ENCODE measurements at regions not wholly inside any gene's neighbourhood (a gene's known extent, or its start where the extent isn't known, plus 50 kb on each side); places are given as distances from the start of the nearest gene placed in this dataset.
"Not testable (repeated sequence)": the region's sequence is repeated elsewhere in the genome, so short reads cannot be mapped to it uniquely, and the experiment has no call there.

DNA sequence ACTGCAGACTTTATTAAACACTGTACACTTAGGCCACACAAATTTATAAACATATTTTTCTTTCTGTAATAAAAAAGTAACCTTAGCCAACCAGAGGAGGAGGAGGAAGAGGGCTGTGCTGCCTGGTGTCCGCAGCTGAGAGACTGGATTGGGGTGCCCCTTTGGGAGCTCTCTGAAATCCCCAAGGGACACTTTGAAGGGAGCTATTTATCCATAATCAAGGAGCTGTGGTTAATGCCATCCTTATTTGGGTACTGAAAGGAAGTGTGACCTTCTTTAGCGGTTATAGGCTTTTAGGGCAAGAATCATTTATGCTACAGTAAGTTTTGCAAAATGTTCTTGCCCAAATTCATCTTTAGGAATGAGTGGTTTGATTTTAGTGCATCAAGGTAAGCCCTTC, 125.8 kb downstream of the RASSF10 start:
- no peak for DNase-seq (ENCODE audit: low read depth)

DNA sequence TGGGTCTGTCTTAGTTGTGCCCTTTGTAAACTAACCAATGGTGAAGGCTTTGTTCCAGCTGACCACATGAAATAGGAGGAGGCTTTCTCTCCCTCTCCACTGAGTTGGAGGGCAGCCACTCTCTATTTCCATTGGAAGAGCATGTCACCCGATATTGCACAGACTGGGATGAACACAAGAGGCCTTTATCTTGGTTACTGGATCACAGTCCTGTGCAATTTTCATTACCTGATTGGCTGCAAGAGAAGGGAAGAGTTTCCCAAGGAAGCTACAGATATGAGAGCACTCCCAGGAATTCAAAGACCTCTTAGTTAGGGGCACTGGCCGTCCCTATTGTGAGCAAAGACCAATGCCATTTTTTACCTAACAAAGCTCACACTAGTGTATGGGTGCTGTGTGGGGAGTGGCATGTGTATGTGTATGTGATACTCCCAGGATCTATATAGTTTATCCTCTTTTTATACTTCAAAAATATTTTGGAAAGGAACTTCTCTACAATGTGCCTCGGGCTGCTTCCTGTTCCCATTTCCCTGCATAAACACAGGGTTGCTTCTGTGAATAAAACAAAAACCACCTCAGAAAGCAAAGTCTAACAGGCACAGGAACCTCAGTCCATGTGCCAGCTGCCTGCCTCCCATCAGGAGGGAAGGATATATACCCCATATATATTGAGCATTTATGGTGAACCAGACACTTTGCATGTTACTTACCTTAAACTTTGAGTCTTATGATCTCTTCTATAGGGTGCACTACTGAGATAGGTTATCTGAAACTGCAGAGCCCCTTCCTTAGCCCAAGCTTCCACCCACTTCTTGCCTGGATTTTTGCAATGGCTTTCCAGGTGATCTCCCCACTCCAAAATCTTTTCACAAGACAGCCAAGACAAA, 126.5 kb downstream of the RASSF10 start:
- peak; percentile 98 for DNase-seq (ENCODE audit: low read depth)

DNA sequence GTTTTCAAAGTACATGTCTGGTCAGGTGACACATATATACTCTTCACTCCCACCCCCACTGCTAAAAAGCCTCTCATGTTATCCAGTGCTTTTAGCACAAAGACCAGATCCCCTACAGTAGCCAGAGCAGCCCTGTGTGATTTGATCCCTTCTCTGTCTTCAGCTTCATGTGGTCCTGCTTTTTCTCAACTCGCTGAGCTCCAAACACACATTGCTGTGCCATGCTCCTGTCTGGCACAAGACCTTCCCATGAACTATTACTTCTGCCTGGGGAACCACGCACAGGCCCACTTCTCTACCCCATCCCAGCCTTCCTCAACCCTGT, 127.1 kb downstream of the RASSF10 start:
- no peak for DNase-seq (ENCODE audit: low read depth)

DNA sequence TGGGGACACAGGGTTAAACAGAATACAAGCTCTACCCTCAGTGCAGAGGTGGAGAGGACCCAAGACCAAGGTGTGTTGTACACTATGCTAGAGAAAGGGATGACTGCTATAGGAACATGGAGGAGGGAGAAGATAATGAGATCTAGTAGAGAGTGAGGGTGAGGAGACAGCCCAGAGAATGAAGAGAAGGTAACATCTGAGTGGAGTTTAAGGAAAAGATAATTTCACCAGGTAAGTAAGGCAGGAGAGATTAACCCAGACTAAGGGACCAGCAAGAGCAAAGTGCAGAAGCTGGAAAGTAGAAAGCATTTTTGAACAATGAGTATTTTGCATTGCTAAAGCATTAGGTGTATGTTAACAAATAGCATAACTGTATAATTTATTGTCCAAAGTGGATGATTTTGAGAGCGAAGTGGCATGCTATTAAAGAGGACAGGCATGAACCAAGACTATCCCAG, 128.8 kb downstream of the RASSF10 start:
- no peak for DNase-seq (ENCODE audit: low read depth)

DNA sequence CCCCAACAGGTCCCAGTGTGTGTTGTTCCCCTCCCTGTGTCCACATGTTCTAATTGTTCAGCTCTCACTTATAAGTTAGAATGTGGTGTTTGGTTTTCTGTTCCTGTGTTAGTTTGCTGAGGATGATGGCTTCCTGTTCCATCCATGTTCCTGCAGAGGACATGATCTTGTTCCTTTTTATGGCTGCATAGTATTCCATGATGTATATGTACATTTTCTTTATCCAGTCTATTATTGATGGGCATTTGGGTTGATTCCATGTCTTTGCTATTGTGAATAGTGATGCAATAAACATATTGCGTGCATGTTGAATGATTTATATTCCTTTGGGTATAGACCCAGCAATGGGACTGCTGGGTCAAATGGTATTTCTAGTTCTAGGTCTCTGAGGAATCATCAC, 130.0 kb downstream of the RASSF10 start:
- not testable (repeated sequence) for DNase-seq (ENCODE audit: low read depth)

DNA sequence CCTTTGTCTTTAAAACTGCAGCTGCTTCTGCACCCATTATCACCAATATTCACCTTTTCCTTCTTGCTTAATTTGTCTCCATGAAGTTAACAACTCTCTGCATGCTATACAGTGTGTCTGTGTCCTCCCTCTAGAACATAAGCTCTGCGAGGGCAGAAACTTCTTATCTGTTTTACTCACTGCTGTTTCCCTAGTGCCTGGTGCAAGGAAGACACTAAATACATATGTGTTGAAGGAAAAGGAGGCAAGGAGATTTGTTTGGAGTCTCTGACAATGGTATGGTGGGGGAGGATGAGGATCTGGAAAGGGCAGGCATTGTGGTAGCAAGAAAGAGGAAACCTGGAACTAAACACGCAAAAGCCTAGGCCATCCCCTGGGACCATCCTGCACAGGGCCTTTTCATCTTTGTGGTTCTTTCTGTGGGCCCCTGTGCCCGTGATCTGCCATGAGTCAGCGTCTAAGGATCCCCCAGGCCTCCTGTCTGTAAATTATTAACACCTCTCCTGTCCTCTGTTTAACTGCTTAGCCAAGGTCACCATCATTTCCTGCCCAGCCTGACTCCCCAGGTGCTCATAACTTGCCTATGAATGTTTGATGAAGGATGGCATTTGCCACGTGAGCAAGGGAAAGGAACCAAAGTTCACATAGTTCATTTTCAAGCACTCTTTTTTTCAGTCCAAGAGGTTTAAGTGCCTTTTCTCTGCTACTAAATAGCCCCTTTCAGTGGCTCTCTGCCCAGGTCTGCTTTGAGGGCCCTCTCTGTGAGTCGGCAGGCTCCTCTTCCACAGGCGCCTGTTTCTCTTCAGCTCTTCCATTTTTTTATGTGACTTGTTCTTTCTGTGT, 131.1 kb downstream of the RASSF10 start:
- DNase-seq (ENCODE audit: low read depth) = peak; percentile 49

DNA sequence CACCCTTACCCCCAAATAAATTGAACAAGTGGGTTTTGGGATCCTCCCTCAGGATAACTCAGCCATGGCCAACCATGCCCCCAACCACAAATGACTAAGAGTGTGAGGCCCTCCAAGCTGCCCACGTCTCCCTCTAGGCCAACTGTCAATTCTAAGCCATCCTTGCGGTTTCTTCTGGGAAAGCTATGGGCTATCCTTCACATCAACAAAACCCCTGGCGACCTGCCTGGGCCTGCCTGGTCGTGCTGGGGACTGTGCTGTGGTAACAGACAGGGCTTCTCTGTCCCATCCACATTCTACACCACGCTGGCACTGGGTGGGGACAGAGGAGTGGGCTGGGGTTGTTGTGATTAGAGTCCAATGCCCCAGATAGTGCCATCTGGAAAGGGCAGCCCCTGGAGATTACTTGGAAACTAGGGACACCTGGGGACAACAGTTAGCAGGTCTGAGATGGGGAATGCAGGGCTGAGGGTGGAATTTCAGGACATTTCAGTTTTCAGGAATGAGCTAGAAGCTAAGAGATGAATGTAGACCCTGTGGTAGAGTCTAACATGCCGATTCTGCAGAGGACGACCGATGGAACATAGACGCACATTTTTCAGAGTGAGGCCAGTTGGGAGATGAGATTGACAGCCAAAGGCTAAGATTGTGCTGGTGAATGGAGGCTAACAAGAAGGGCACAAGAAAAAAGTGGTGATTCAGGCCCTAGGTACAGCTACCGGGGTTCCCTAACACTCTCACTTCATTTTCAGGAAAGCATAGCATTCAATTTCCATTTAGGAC, 131.9 kb downstream of the RASSF10 start:
- peak; percentile 71 for DNase-seq (ENCODE audit: low read depth)

DNA sequence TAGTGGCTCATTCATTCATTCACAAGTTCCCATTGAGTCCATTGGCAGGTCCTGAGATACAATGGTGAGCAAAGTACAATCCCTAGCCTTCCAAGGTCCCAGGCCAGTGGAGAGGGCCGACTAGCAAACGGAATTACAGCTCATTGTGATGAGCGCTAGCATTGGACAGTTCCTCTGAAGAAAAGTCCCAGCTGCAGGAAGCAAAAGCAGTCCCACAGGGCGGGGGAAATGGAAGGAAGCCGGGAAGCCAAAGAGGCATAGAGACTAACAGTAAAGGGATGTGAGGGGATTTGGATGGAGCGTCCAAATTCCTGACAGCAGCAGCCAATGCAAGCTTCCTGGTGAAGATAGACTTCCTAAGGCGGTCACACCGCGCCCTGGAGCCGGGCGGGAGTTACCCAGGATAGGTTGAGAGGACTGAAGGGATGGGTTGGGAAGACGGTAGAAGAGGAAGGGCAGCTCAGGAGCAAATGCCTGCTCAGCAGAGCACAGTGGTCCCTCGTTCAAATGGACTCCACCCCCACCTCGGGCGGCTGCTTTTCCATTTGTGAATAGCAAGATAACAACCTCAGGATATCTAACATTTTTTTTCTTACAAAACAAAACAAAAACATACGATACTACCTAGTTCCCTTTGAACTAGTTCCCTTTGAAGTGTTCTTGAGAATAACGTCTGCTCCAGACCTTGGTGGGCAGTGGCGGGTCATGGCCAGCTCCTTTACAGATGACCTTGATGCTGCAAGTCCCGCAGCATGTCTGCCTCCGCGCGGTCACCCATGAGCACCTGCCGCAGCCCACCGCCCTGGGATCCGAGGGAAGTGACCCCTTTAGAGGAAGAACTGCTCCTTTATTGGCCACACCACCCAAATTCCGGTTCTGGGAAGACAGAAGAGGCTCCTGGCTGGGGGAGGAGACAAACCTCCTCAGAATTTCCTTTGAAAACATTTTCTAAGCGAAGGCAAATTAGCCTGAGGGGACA, 132.9 kb downstream of the RASSF10 start:
- DNase-seq (ENCODE audit: low read depth) = no peak

DNA sequence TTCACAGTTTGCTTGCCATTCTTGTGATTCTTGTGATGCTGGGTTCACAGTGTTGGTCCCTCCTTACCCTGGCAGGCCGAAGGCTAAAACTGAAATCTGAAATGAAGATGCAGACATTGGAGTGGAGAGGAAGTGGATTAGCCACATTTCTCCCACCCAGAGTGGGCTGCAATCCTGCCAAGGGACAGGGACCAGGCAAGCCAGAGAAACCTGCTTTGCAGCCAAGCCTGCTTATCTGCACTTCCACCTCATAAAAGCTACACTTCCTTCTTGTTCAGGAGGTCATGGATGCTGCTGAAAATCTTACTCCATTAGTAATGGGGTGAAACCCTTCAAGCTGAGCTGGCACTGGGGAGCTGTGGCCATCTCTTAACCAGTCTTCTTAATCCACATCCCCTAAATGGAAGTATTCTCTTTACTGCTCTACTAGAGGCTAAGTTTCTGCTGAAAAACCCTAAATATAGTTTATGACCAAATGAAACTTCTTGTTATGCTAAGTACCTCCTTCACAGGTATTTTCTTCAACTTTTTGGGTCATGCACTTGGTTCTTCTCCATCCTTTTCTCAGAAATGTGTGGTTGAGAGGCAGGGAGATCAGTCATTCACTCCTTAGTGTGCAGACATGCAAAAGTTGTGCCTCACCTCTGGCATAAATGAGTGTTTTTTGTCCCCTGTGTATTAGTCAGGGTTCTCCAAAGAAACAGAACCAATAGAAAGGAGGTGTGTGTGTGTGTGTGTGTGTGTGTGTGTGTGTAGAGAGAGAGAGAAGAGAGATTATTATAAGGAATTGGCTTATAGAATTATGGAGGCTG, 133.9 kb upstream of the BMAL1 start:
- no peak for DNase-seq (ENCODE audit: low read depth)

DNA sequence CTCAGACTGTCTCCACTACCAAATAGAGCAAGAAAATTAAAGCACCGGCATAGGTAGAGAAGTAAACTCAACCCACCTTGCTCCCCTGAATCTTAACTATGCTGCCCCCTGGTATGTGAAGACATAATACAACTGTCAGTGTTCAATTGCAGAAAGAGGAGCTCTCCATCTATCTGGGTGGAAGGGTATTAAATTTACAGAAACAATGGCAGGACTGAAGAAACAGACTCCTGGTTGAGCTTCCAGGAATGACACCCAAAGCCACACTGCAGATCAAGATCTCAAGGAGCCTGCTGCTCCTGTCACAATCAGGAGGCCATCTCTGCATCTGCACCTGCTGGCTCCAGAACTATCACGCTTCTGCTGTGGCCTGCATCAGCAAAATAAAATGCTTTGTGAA, 132.1 kb upstream of the BMAL1 start:
- DNase-seq (ENCODE audit: low read depth) = no peak

DNA sequence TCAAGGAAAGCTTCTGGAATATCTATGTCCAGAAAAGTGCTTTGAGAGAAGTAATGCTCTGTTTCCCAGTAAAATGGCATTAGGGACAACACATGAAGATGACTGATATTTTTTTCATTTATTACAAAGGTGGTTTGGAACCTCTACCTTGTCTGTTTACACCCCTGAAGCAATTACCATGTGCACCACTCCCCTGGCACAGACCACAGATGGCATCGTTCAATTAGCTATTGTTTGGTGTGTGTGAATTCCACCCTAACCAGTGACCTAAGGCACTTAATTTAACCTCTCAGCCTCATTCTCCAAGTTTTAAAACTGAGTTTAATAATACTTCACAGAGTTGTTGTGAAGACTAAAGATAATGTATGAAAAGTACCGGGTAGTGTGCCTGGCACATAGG, 127.6 kb upstream of the BMAL1 start:
- no peak for DNase-seq (ENCODE audit: low read depth)

DNA sequence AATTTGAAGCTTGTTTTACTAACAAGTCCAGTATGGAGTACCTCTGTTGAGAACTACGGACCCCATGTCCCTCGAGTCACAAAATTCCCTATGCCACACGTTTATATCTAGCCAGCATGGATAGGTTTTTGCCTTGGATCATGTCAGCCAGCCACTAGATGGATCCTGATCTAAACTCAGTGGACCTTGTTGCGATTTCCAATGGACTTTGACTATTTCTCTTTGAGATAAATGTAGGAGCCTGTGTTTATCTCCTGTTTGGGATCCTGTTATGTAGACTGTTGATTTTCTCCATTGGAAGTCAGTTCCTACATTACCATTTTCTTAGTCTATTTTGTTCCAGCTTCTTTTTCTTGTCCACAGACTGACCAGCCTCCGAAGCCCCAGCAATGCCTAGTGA, 127.1 kb upstream of the BMAL1 start:
- no peak for DNase-seq (ENCODE audit: low read depth)

DNA sequence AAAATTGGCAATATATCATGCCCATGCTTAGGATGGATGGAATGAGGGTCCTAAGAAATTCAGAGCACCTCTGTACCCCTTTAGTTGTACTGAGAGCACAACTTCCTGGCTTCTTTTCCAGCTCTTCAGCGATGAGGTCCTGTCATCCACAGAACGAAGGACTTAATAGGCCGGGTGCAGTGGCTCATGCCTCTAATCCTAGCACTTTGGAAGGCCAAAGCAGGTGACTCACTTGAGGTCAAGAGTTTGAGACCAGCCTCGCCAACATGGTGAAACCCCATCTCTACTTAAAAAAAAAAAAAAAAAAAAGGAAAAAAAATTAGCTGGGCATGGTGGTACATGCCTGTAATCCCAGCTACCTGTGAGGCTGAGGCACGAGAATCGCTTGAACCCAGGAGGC, 125.3 kb upstream of the BMAL1 start:
- no peak for DNase-seq (ENCODE audit: low read depth)

DNA sequence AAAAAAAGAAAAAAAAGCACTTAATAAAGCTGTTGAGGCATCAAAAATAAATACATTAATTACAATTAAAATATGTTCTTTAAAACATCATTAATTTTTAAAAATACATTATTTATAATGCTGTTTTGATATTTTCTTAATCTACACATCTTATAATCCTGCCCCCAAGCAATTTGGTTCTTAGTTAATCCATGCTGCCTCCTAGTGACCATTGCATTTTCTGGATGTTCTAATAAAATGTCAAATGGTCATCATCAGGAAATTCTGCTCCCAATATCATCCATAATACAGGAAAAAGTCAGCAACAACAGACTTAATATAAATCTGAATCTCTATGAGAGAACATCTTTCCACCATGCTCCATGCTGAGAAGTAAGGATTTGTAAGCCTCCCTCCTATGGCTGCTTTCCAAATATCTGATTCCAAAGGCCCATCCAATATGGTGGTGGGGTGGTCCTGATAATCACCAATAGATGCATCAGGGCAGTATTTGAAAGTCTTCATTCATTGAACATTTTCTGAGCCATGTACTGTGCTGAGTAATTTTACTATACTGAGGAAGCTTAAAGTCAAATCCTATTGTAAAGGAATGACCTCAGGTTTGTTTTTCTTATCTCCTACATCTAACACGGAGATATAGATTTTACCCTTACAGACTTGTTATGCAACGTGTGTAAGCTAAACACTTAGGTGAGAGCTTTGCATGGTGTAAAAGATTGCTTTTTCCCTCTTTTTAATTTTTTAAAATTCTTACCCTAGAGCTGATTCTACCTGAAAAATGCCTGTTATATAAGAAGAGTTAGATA, 124.7 kb upstream of the BMAL1 start:
- peak; percentile 47 for DNase-seq (ENCODE audit: low read depth)

DNA sequence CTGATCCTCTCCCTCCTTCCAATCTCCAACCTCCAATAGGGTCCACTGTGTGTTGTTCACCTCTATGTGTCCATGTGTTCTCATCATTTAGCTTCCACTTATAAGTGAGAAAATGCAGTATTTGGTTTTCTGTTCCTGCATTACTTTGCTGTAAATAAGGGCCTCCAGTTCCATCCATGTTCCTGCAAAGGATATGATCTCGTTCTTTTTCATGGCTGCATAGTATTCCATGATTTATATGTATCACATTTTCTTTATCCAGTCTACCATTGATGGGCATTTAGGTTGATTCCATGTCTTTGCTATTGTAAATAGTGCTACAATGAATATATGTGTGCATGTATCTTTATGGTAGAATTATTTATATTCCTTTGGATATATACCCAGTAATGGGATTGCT, 123.2 kb upstream of the BMAL1 start:
- DNase-seq (ENCODE audit: low read depth) = not testable (repeated sequence)

DNA sequence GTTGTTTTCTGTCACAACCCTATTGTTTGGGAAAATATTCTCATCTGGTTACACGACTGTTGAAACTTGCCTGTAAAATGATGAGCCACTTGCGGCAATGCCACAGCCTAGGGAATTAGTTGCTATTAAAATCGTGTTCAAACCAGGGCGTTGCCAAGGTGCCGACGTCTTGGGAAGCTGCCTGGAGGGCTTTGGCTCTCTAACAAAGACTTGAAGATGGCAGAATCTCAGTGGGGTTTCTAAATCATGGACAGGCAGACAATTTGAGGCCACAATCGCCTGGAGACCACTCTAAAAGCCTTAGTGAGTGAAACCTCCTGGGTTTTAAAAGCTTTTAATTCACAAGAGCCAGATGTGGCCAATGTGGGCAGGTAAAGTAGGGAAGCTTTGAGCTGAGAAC, 117.2 kb upstream of the BMAL1 start:
- DNase-seq (ENCODE audit: low read depth) = no peak

DNA sequence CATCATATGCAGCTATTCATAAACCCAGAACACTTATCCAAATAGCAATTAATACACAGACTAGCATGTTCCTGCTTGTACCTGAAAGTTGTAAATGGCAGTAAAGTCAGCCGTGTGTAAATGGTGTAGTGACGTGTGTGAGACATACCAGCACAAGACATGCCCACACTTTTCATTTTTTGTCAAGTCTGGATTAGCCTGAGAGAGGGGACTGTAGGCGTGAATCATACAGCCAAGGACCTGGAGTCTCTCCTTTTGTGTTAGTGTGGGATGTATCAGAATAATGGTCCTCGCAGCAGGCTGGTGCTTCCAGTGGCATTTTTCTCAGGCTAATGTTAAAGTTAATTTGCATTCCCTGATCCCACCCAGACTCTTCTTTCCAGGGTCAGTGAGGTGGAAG, 116.8 kb upstream of the BMAL1 start:
- no peak for DNase-seq (ENCODE audit: low read depth)

DNA sequence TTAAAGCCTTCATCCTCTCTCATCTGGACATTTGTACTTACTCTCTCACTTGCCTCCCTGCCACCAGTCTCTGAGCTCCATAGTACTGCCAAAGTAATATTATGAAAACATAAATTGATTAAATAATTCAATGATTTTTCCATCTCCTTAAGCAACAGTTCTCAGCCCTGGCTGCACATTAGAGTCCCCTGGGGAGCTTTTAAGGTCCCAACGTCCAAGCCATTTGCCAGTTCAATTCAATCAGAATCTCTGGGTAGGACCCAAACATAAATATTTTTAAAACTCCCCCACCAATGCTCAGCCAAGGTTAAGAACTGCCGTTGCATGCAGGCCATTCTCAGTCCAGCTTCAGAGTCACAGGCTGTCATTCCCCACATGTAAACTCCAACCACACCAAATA, 114.4 kb upstream of the BMAL1 start:
- DNase-seq (ENCODE audit: low read depth) = no peak

DNA sequence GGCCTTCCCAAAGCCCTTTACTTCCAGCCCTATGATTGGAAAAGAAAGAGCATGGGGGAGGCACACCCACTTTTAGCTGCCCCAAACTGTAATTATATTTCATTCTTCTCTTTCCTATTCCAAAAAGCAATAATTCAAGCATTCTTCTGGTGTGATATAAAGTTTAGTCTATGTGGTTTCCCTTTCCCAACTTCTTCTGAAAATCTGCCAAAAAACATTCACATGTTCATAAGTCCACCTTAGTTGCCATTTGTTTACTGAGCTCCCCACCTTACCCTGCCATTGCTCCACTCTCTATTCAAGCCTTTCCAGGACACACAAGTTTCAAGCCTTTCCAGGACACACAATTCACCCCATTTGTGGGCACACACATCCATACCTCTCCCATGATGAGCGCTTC, 111.6 kb upstream of the BMAL1 start:
- no peak for DNase-seq (ENCODE audit: low read depth)

Measured in myocyte (in vitro differentiated cells).